ENCODE measurements at regions not wholly inside any gene's neighbourhood (a gene's known extent, or its start where the extent isn't known, plus 50 kb on each side); places are given as distances from the start of the nearest gene placed in this dataset.

DNA sequence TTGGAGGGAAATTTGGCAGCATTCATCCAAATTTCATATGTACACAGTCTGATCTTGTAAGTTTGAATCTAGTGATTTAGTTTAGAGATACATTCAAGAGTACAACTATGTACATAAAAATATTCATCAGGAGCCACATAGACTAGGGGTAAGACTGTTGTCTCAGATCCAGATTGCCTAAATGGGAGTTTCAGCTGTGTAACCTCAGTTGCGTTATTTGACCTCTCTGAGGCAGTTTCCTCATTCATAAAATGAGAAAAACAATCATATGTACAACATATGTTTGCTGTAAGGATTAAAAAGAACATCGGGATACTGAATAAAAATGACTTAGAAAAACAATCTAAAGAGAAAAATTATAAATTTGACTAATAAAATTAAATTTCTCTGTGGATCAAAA is 577.5 kb downstream of the RPL10L start:
- no peak for TF ChIP-seq CTCF (IDR thresholded peaks at IDR 0.05; ENCODE audit: insufficient read depth, low read depth, low read length)
- TF ChIP-seq EZH2 (IDR thresholded peaks at IDR 0.05; ENCODE audit: insufficient read depth, low read length) = no peak
